ENCODE measurements at regions not wholly inside any gene's neighbourhood (a gene's known extent, or its start where the extent isn't known, plus 50 kb on each side); places are given as distances from the start of the nearest gene placed in this dataset.
"Not testable (repeated sequence)": the region's sequence is repeated elsewhere in the genome, so short reads cannot be mapped to it uniquely, and the experiment has no call there.

- no peak overlapping the region for H3K9ac ChIP-seq
- H3K4me2 ChIP-seq, result no peak overlapping the region
- no peaks in the 10 kb centered on the region for H3K4me1 ChIP-seq (ENCODE audit: low read depth, poor library complexity, severe bottlenecking)
- TF ChIP-seq CTCF (conservative IDR thresholded peaks at IDR 0.05; ENCODE audit: low read depth, low read length), result no peak
- no peaks in the 10 kb centered on the region for H3K27me3 ChIP-seq (ENCODE audit: insufficient read depth, low read depth)
- no peaks in the 10 kb centered on the region for H3K79me2 ChIP-seq (ENCODE audit: insufficient read depth, low read depth)
- H3K27ac ChIP-seq, result no peak overlapping the region
- no peaks in the 10 kb centered on the region for H4K20me1 ChIP-seq (ENCODE audit: insufficient read depth)
- no peaks in the 10 kb centered on the region for H3K36me3 ChIP-seq (ENCODE audit: insufficient read depth)
- H2AFZ ChIP-seq (ENCODE audit: low read depth), result no peak overlapping the region
- no peak overlapping the region for H3K4me3 ChIP-seq (IDR thresholded peaks at IDR 0.05; ENCODE audit: insufficient read depth, low read depth, low read length)
These were observed 330.8 kb downstream of the BTBD3 start for GRCh38 chr20:12248481-12248880.

- H3K36me3 ChIP-seq (ENCODE audit: insufficient read depth); H3K4me1 ChIP-seq (ENCODE audit: low read depth, poor library complexity, severe bottlenecking); H3K27me3 ChIP-seq (ENCODE audit: insufficient read depth, low read depth): not testable (repeated sequence)
These were observed 333.0 kb downstream of the BTBD3 start for GRCh38 chr20:12250661-12251060.

GRCh38 chr20:12252793-12253192 lies 335.1 kb downstream of the BTBD3 start:
- Histone ChIP-seq H4K20me1 (ENCODE audit: insufficient read depth) (no peaks in the 10 kb centered on the region), H3K4me3 (IDR thresholded peaks at IDR 0.05; ENCODE audit: insufficient read depth, low read depth, low read length) (no peak overlapping the region), H3K36me3 (ENCODE audit: insufficient read depth) (no peaks in the 10 kb centered on the region), H3K27ac (no peak overlapping the region), H3K27me3 (ENCODE audit: insufficient read depth, low read depth) (no peaks in the 10 kb centered on the region), H3K9ac (no peak overlapping the region), H2AFZ (ENCODE audit: low read depth) (no peak overlapping the region), H3K4me1 (ENCODE audit: low read depth, poor library complexity, severe bottlenecking) (no peaks in the 10 kb centered on the region), H3K4me2 (no peak overlapping the region), H3K79me2 (ENCODE audit: insufficient read depth, low read depth) (no peaks in the 10 kb centered on the region)
- TF ChIP-seq CTCF (conservative IDR thresholded peaks at IDR 0.05; ENCODE audit: low read depth, low read length), result no peak

More at GRCh38 chr20:12250661-12251060, 333.0 kb downstream of the BTBD3 start:
- not testable (repeated sequence) for H3K79me2 ChIP-seq (ENCODE audit: insufficient read depth, low read depth); H3K9ac ChIP-seq; H2AFZ ChIP-seq (ENCODE audit: low read depth); H3K27ac ChIP-seq; H4K20me1 ChIP-seq (ENCODE audit: insufficient read depth); H3K4me3 ChIP-seq (IDR thresholded peaks at IDR 0.05; ENCODE audit: insufficient read depth, low read depth, low read length); H3K4me2 ChIP-seq

GRCh38 chr20:12255461-12255970 lies 337.8 kb downstream of the BTBD3 start:
- no peak overlapping the region for H3K4me2 ChIP-seq
- H3K4me1 ChIP-seq (ENCODE audit: low read depth, poor library complexity, severe bottlenecking), result no peaks in the 10 kb centered on the region
- H4K20me1 ChIP-seq (ENCODE audit: insufficient read depth), result no peaks in the 10 kb centered on the region
- no peak overlapping the region for H3K27ac ChIP-seq
- TF ChIP-seq CTCF (conservative IDR thresholded peaks at IDR 0.05; ENCODE audit: low read depth, low read length), result no peak
- H3K27me3 ChIP-seq (ENCODE audit: insufficient read depth, low read depth), result no peaks in the 10 kb centered on the region
- H3K36me3 ChIP-seq (ENCODE audit: insufficient read depth), result no peaks in the 10 kb centered on the region
- no peak overlapping the region for H2AFZ ChIP-seq (ENCODE audit: low read depth)
- H3K79me2 ChIP-seq (ENCODE audit: insufficient read depth, low read depth), result no peaks in the 10 kb centered on the region
- no peak overlapping the region for H3K9ac ChIP-seq
- H3K4me3 ChIP-seq (IDR thresholded peaks at IDR 0.05; ENCODE audit: insufficient read depth, low read depth, low read length), result no peak overlapping the region

- Histone ChIP-seq H3K4me3 (IDR thresholded peaks at IDR 0.05; ENCODE audit: insufficient read depth, low read depth, low read length) (no peak overlapping the region), H3K79me2 (ENCODE audit: insufficient read depth, low read depth) (no peaks in the 10 kb centered on the region), H3K9ac (no peak overlapping the region), H3K4me1 (ENCODE audit: low read depth, poor library complexity, severe bottlenecking) (no peaks in the 10 kb centered on the region), H3K27ac (no peak overlapping the region), H3K4me2 (no peak overlapping the region), H3K36me3 (ENCODE audit: insufficient read depth) (no peaks in the 10 kb centered on the region), H3K27me3 (ENCODE audit: insufficient read depth, low read depth) (no peaks in the 10 kb centered on the region), H2AFZ (ENCODE audit: low read depth) (no peak overlapping the region), H4K20me1 (ENCODE audit: insufficient read depth) (no peaks in the 10 kb centered on the region)
- TF ChIP-seq CTCF (conservative IDR thresholded peaks at IDR 0.05; ENCODE audit: low read depth, low read length), result no peak
These were observed 339.1 kb downstream of the BTBD3 start for GRCh38 chr20:12256806-12257205.

Data from KMS-11 (cell line).